GM10266 (cell line): ENCODE measurements at regions not wholly inside any gene's neighbourhood (a gene's known extent, or its start where the extent isn't known, plus 50 kb on each side); places are given as distances from the start of the nearest gene placed in this dataset.

Source experiments
- DNase-seq: peaks from one replicate; pipeline ENCODE4 v3.0.0; 2012; ENCODE audit errors: extremely low spot score
- TF ChIP-seq, protein P1 (sequence below): IDR thresholded peaks from 2 replicates; pipeline ENCODE4 v1.5.1; 2012; ENCODE audit warnings: mild to moderate bottlenecking, low read depth; ENCODE audit not compliant: control insufficient read depth, insufficient read depth; ENCODE audit errors: missing control alignments

DNA sequence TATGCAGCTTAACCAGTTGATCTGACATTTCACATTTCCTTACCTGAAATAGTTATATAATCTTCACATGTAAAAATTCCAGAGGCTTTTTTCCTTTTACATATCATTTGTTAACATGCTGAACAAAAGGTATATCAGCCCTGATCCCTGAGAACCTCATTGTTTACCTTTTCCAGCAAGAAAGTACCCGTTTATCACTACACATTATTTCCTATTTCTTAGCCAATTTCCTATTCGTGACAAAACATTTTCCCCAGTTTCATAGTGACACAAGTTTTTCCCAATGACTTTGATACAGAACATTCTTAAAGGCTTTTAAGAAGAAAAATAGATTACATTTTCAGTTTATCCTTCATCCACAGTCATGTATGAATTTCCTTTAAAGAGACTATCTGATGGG is 86.6 kb upstream of the DKK2 start:
- no peak for DNase-seq
- TF ChIP-seq, protein P1, sequence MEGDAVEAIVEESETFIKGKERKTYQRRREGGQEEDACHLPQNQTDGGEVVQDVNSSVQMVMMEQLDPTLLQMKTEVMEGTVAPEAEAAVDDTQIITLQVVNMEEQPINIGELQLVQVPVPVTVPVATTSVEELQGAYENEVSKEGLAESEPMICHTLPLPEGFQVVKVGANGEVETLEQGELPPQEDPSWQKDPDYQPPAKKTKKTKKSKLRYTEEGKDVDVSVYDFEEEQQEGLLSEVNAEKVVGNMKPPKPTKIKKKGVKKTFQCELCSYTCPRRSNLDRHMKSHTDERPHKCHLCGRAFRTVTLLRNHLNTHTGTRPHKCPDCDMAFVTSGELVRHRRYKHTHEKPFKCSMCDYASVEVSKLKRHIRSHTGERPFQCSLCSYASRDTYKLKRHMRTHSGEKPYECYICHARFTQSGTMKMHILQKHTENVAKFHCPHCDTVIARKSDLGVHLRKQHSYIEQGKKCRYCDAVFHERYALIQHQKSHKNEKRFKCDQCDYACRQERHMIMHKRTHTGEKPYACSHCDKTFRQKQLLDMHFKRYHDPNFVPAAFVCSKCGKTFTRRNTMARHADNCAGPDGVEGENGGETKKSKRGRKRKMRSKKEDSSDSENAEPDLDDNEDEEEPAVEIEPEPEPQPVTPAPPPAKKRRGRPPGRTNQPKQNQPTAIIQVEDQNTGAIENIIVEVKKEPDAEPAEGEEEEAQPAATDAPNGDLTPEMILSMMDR = no peak

DNA sequence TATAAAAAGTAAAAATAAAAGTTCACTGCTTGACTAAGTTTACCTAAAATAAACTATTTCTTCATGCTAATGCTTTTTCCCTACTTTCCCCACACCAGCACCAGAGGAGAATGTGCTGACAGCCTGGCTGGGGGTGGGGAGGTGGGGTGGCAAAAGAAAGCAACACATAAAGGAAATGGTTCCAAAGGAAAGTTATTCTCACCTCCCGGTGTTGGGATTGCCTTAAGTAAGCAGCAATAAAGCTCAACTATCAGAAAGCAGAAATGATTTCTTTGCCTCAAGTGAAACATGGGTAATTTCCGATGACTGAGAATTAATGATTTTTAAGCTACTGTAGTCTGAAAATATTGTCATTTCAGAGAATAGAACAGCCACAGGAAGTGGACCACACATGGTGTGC is 84.5 kb upstream of the DKK2 start:
- no peak for DNase-seq
- TF ChIP-seq, protein P1 = no peak

DNA sequence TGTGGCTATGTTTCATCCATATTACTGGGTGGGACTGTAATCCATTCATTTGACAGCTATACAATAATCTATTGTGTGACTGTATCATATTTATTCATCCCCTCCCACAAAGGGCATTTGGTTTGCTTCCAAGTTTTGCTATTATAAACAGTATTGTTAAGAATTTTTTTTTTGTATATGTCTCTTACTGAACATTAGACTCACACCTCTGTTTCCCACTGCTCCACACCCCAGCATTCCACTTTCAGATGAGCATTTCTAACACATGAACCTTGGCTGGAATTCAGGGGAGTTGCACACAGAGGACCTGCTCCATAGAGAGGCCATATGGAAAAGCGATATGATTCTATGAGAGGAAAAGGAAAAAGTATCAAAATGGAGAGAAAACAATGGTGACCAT is 81.6 kb upstream of the DKK2 start:
- TF ChIP-seq, protein P1 = no peak
- DNase-seq = no peak

DNA sequence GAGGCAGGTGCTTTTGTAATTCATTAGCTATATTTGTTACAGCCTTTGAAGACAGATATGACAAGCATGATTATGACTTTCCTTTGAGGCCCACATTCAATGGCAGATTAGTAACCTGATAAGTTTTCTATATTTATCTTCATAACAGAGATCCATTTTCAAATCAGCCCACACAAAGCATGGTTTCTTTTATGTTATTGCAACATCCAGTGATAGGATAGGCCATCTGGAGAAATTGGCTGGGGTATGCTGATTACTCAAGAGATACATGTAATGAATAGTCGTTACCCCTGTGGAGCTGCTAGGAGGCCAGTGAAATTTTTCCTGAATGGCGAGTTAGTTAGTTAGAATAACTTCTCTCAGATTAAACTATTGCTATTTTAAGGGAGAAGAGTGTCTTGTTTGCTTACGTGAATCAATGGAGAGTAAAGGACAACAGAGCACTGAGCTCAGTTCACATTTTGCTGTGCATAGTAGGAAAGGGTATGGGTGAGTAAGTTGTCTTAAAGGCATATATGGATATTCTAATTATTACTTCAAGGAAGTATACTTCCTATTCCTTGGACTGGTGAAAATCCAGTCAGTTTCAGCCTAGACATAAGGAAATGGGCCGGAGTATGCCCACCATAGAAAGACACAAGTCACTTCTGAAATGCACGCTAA is 79.2 kb upstream of the DKK2 start:
- TF ChIP-seq, protein P1 = no peak

DNA sequence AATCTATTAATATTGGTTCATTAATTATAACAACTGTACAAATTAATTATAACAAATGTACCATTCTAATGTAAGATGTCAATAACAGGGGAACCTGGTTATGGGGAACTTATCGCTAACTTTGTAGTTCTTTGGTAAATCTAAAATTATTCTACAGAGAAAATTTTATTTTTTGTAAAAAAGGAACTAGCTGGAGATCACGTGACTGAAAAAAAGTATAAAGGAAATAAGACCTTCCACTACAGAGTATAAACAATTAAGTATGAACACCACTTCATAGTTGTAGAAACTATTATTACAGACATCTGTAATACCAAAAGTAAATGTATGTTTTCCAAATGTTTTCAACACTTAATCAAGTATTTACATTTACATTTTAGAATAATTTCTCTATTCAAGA is 77.9 kb upstream of the DKK2 start:
- no peak for DNase-seq
- TF ChIP-seq, protein P1 = no peak

More for the DNA sequence above, 79.2 kb upstream of the DKK2 start:
- DNase-seq = no peak

DNA sequence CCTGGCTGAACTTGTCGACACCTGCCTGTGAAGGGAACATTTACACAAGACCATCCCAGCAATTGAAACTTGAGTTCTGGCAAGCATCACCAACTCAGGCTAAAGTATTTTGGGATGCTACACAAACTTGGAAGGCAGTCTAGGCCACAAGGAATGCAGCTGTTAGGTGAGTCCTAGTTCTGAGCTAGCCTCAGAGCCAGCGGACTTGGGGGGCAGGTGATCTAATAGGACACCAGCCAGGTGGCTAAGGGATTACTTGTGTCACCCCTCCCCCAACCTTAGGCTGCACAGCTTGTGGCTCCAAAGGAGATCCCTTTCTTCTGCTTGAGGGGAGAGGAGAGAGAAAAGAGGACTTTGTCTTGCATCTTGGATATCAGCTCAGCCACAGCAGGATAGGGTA is 62.3 kb upstream of the DKK2 start:
- DNase-seq = no peak
- TF ChIP-seq, protein P1 = no peak

DNA sequence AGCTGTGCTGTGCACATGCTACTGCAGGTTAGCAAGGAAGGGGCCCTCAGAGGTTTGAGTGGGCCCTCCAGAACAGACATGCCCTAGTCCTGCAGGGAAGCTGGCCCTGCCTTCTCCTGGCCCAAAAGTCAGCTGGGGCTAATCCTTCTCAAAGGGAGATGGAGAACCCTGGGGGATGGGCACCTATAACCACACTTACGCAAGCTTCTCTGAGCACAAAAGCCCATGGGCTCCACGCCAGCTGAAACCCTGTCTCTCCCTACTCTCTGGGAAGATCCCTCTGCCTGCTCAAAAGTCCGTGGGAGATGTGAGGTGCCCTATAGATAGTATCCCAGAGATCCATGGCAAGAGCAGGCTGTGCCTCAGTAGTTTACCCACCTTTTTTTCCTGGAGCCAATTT is 58.9 kb upstream of the DKK2 start:
- TF ChIP-seq, protein P1 = no peak

More for the DNA sequence above, 58.9 kb upstream of the DKK2 start:
- no peak for DNase-seq
